ENCODE measurements at regions not wholly inside any gene's neighbourhood (a gene's known extent, or its start where the extent isn't known, plus 50 kb on each side); places are given as distances from the start of the nearest gene placed in this dataset.

- Histone ChIP-seq H3K27ac (no peak overlapping the region), H3K36me3 (no peaks in the 10 kb centered on the region), H3K4me1 (no peaks in the 10 kb centered on the region), H3K4me3 (no peak overlapping the region), H3K27me3 (no peaks in the 10 kb centered on the region), H3K9me3 (no peaks in the 10 kb centered on the region)
- WGBS, 4 donors: 43 to 62% (median 48%) methylated on average over 2 of the region's 2 CpGs
- ATAC-seq: no peak
- intact Hi-C loops (cut with DNase I): no loop called here
- TF ChIP-seq CTCF (IDR thresholded peaks at IDR 0.05): no peak
- TF ChIP-seq POLR2A (IDR thresholded peaks at IDR 0.05): no peak
- no peak for DNase-seq
Measured at GRCh38 chr13:53759016-53759415, 730.4 kb downstream of the OLFM4 start.

GRCh38 chr13:53775807-53776206, 747.2 kb downstream of the OLFM4 start:
- ATAC-seq (no peak), DNase-seq (no peak)
- Histone ChIP-seq H3K27me3 (peaks cover 0 to 6% (median 0%) of the 10 kb centered on the region in 9 donors), H3K4me1 (no peaks in the 10 kb centered on the region), H3K36me3 (no peaks in the 10 kb centered on the region), H3K27ac (no peak overlapping the region), H3K4me3 (no peak overlapping the region), H3K9me3 (no peaks in the 10 kb centered on the region)
- 78 to 89% (median 88%) methylated on average over 1 of the region's 1 CpG for WGBS, 4 donors
- TF ChIP-seq POLR2A (IDR thresholded peaks at IDR 0.05): no peak
- no peak for TF ChIP-seq CTCF (IDR thresholded peaks at IDR 0.05)
- intact Hi-C loops (cut with DNase I): loop anchor here in 1 of 10 donors (10.0 kb wide), 1 partner anchor 461 kb away; no protein-coding TSS in a partner anchor

GRCh38 chr13:53778937-53779336, 750.3 kb downstream of the OLFM4 start:
- Histone ChIP-seq H3K27ac (no peak overlapping the region), H3K9me3 (no peaks in the 10 kb centered on the region), H3K27me3 (peaks cover 0 to 12% (median 0%) of the 10 kb centered on the region in 9 donors), H3K36me3 (no peaks in the 10 kb centered on the region), H3K4me1 (peaks cover 0 to 3% (median 0%) of the 10 kb centered on the region in 12 donors), H3K4me3 (no peak overlapping the region)
- intact Hi-C loops (cut with DNase I): loop anchor here in 1 of 10 donors (10.0 kb wide), 1 partner anchor 464 kb away; no protein-coding TSS in a partner anchor
- DNase-seq: no peak
- TF ChIP-seq CTCF (IDR thresholded peaks at IDR 0.05) (no peak), POLR2A (IDR thresholded peaks at IDR 0.05) (no peak)
- 81 to 91% (median 84%) methylated on average over 2 of the region's 2 CpGs for WGBS, 4 donors
- no peak for ATAC-seq

GRCh38 chr13:53781941-53782340, 753.3 kb downstream of the OLFM4 start:
- Histone ChIP-seq H3K9me3 (no peaks in the 10 kb centered on the region), H3K27ac (no peak overlapping the region), H3K4me1 (peaks cover 0 to 3% (median 0%) of the 10 kb centered on the region in 12 donors), H3K27me3 (peaks cover 0 to 12% (median 0%) of the 10 kb centered on the region in 9 donors), H3K36me3 (no peaks in the 10 kb centered on the region), H3K4me3 (no peak overlapping the region)
- no peak for TF ChIP-seq CTCF (IDR thresholded peaks at IDR 0.05)
- TF ChIP-seq POLR2A (IDR thresholded peaks at IDR 0.05): no peak
- DNase-seq: no peak
- ATAC-seq: no peak
- intact Hi-C loops (cut with DNase I): no loop called here
- 25 to 30% (median 28%) methylated on average over 6 of the region's 6 CpGs for WGBS, 4 donors
